GM21717 (cell line): ENCODE measurements at regions not wholly inside any gene's neighbourhood (a gene's known extent, or its start where the extent isn't known, plus 50 kb on each side); places are given as distances from the start of the nearest gene placed in this dataset.
"Not testable (repeated sequence)": the region's sequence is repeated elsewhere in the genome, so short reads cannot be mapped to it uniquely, and the experiment has no call there.

Experiments used
- ATAC-seq: cut with Tn5 transposase; IDR thresholded peaks from one replicate; pipeline ENCODE4 v1.9.1; 2021; ENCODE audit warnings: mild to moderate bottlenecking, moderate library complexity; ENCODE audit not compliant: unreplicated experiment

- no peak for ATAC-seq
Observed at GRCh38 chrX:114028907-114029662, 554.8 kb upstream of the HTR2C start.

- ATAC-seq, result no peak
Observed at GRCh38 chrX:114017086-114017485, 566.8 kb upstream of the HTR2C start.

- ATAC-seq, result no peak
Observed at GRCh38 chrX:114015966-114016365, 567.9 kb upstream of the HTR2C start.

GRCh38 chrX:114006664-114007063 is 577.2 kb upstream of the HTR2C start:
- no peak for ATAC-seq

GRCh38 chrX:113996781-113997180 is 587.1 kb upstream of the HTR2C start:
- ATAC-seq, result no peak

GRCh38 chrX:113991720-113992119 is 592.2 kb upstream of the HTR2C start:
- ATAC-seq, result not testable (repeated sequence)

GRCh38 chrX:113990669-113991068 is 593.2 kb upstream of the HTR2C start:
- ATAC-seq, result not testable (repeated sequence)

GRCh38 chrX:113988315-113988935 is 595.5 kb upstream of the HTR2C start:
- not testable (repeated sequence) for ATAC-seq

- no peak for ATAC-seq
Observed at GRCh38 chrX:113986427-113986826, 597.5 kb upstream of the HTR2C start.

GRCh38 chrX:113982766-113983165 is 601.1 kb upstream of the HTR2C start:
- ATAC-seq, result no peak

- no peak for ATAC-seq
Observed at GRCh38 chrX:113980953-113981352, 602.9 kb upstream of the HTR2C start.

- no peak for ATAC-seq
Observed at GRCh38 chrX:113977887-113978286, 606.0 kb upstream of the HTR2C start.

GRCh38 chrX:113975441-113975840 is 608.4 kb upstream of the HTR2C start:
- ATAC-seq, result no peak

- no peak for ATAC-seq
Observed at GRCh38 chrX:113974881-113975280, 609.0 kb upstream of the HTR2C start.

GRCh38 chrX:113973706-113974105 is 610.2 kb upstream of the HTR2C start:
- no peak for ATAC-seq

- ATAC-seq, result no peak
Observed at GRCh38 chrX:113966791-113967190, 617.1 kb upstream of the HTR2C start.

- ATAC-seq, result no peak
Observed at GRCh38 chrX:113962343-113962742, 621.5 kb upstream of the HTR2C start.

GRCh38 chrX:113959912-113960626 is 623.8 kb upstream of the HTR2C start:
- no peak for ATAC-seq

- no peak for ATAC-seq
Observed at GRCh38 chrX:113956936-113957335, 627.0 kb upstream of the HTR2C start.

- ATAC-seq, result no peak
Observed at GRCh38 chrX:113954297-113954696, 629.6 kb upstream of the HTR2C start.

GRCh38 chrX:113950081-113950678 is 633.7 kb upstream of the HTR2C start:
- no peak for ATAC-seq

- no peak for ATAC-seq
Observed at GRCh38 chrX:113947548-113947947, 636.3 kb upstream of the HTR2C start.
